CD4-positive, alpha-beta T cell (primary cell): ENCODE measurements at regions not wholly inside any gene's neighbourhood (a gene's known extent, or its start where the extent isn't known, plus 50 kb on each side); places are given as distances from the start of the nearest gene placed in this dataset.
A peak's percentile ranks its signal among the peaks of the same experiment; 100 is the strongest.

ENCODE experiments used
- ATAC-seq: fragments of 200-7000 bp; cut with Tn5 transposase; one replicate; pipeline ENCODE4 v1.10.0; 2022; ENCODE audit warnings: mild to moderate bottlenecking; ENCODE audit not compliant: poor library complexity
- CTCF ChIA-PET: fragments of 350-600 bp; sonication (Branson Sonifier 250); formaldehyde crosslinking; loops from one replicate; lab custom pipeline; 2021; ENCODE audit warnings: antibody characterized with exemption, inconsistent platforms; lab: Charles Lee
- POLR2A ChIA-PET: fragments of 350-600 bp; sonication (Branson Sonifier 250); formaldehyde crosslinking; loops from one replicate; lab custom pipeline; 2021; ENCODE audit warnings: antibody characterized with exemption, inconsistent platforms; lab: Charles Lee
- DNase-seq, 14 experiments: peaks; one replicate each; pipeline ENCODE4 v3.0.0-alpha.2; 2013 to 2020; ENCODE audit warnings: mixed read lengths in 2 of 14
- H3K27ac ChIP-seq, 2 donors: one replicate each; pipeline versions ENCODE4 v1.5.1 to v1.7.0; 2013; ENCODE audit warnings: low read length in 2 of 2, low read depth in 1 of 2, mild to moderate bottlenecking in 1 of 2
- H3K27me3 ChIP-seq, 2 experiments: 1 replicate in 1 of 2; 2 replicates in 1 of 2; pipeline versions ENCODE4 v1.6.1 to v1.7.0; 2013; ENCODE audit warnings: low read length in 2 of 2, control low read depth in 1 of 2, mild to moderate bottlenecking in 1 of 2, moderate library complexity in 1 of 2; ENCODE audit not compliant: insufficient read depth in 2 of 2, control insufficient read depth in 1 of 2
- H3K36me3 ChIP-seq: one replicate; pipeline ENCODE4 v1.6.1; 2013; ENCODE audit warnings: low read length, control low read depth; ENCODE audit not compliant: insufficient read depth
- H3K4me1 ChIP-seq: one replicate; pipeline ENCODE4 v1.6.1; 2013; ENCODE audit warnings: low read length, control low read depth; ENCODE audit not compliant: insufficient read depth
- H3K4me3 ChIP-seq: one replicate; pipeline ENCODE4 v1.5.1; 2013; ENCODE audit warnings: mild to moderate bottlenecking, low read length, moderate library complexity
- H3K9me3 ChIP-seq, 2 experiments: 1 replicate in 1 of 2; 2 replicates in 1 of 2; pipeline versions ENCODE4 v1.6.1 to v1.7.0; 2013; ENCODE audit warnings: low read length in 2 of 2, mild to moderate bottlenecking in 2 of 2, control low read depth in 1 of 2, moderate library complexity in 1 of 2; ENCODE audit not compliant: control insufficient read depth in 1 of 2, insufficient read depth in 1 of 2
- H3K27ac Mint-ChIP-seq: one replicate; pipeline ENCODE4 v1.8.0; 2020; ENCODE audit warnings: mixed read lengths
- H3K27me3 Mint-ChIP-seq: one replicate; pipeline ENCODE4 v1.8.0; 2021; ENCODE audit warnings: mixed read lengths
- H3K36me3 Mint-ChIP-seq: one replicate; pipeline ENCODE4 v1.8.0; 2021; ENCODE audit warnings: low read depth, mixed read lengths
- H3K4me1 Mint-ChIP-seq: one replicate; pipeline ENCODE4 v1.8.0; 2021; ENCODE audit warnings: low read depth, mixed read lengths
- H3K4me3 Mint-ChIP-seq: one replicate; pipeline ENCODE4 v1.8.0; 2020; ENCODE audit warnings: mild to moderate bottlenecking, mixed read lengths
- H3K9me3 Mint-ChIP-seq: one replicate; pipeline ENCODE4 v1.8.0; 2020; ENCODE audit warnings: mixed read lengths
- CTCF ChIP-seq: fragments of 200-600 bp; IDR thresholded peaks from one replicate; pipeline ENCODE4 v1.8.0; 2022; ENCODE audit warnings: antibody characterized with exemption, mild to moderate bottlenecking
- intact Hi-C, 2 experiments: fragments of 100-400 bp; cut with DNase I in 1 of 2; cut with micrococcal nuclease in 1 of 2; formaldehyde crosslinking; loops; one replicate each; pipeline versions ENCODE4 v1.15.1 to v1.9.0; 2023 to 2025; cut with DNase I, micrococcal nuclease

DNA sequence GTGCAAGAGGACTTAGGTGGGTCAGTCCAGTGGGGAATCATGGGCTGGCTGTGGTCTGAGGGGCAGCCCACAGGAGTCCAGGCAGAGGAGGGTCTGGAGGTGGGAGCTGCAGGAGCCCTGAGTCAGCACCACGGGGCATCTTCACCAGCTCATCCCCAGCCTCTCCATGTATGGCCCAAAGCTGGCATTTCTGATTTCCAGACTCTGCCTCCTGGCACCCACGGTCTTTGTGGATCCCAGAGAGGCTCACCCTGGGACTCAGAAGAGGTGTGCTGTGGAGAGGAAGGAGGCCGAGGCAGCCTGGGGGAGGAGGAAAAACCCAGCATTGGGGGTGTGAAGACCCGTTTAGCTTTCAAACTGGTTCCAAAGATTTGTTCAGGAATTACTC lies 64.5 kb upstream of the KLF13 start:
- no peak for DNase-seq
- TF ChIP-seq CTCF: no peak
- intact Hi-C loops: loop anchor here in 1 of 2 experiments (2.0 kb wide), 1 partner anchor 45 kb away; no protein-coding TSS in a partner anchor

DNA sequence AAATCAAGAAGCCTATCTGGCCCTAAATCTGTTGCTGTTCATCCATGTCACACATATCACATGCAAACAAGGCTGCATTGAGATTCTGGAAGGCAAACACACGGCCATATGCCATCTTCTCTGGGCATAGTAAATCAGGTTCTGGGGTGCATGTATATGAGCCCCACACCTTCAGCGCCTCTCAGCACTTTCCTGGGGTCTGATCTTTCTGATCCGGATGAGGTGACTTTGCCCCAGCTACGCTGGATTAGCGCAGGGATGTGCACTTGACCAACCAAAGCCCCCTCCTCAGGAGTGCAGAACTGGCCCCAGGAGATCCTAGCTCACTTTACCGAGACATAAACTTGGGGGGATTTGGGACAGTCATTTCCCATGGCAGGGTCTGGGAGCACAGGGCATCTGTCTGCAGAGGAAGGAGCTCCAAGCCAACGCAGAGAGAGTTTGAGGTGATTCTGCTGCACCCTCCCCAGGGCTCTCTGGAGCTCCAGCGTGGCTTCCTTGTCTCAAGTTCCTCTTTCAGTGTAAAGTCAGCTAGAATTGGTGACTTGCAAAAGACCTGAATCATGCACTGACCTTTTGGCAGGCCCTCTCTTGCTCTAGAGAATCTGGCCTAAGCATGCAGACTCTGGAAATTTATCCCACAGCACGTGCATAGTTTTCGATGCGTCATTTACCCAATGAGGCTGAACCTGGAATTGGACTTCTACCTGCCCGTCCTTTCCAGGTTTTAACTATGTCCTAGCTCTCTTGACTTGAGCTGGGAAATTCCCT lies 63.5 kb upstream of the KLF13 start:
- Mint-ChIP-seq H3K4me3 (peak overlapping the region; percentile 20), H3K27ac (peak overlapping the region; percentile 98), H3K9me3 (no peaks in the 10 kb centered on the region), H3K4me1 (peaks cover 87% of the 10 kb centered on the region), H3K27me3 (no peaks in the 10 kb centered on the region), H3K36me3 (no peaks in the 10 kb centered on the region)
- ChIA-PET POLR2A (interaction anchor here (0.6 to 11.2 kb wide), 17 partner anchors 9 to 172 kb away, joined by 3 to 234 read pairs (median 10); partner anchors contain the start of gene KLF13), CTCF (interaction anchor here (0.5 to 5.0 kb wide), 5 partner anchors 10 to 63 kb away, joined by 3 to 18 read pairs (median 3); partner anchors contain the start of gene KLF13)
- peak in 5 of 14 experiments; percentile 32 to 69 (median 48) for DNase-seq
- intact Hi-C loops: loop anchor here in 1 of 2 experiments (2.0 kb wide), 1 partner anchor 46 kb away; no protein-coding TSS in a partner anchor
- Histone ChIP-seq H3K4me3 (no peak overlapping the region), H3K27ac (peak overlapping the region; percentile 79 to 85), H3K27me3 (no peaks in the 10 kb centered on the region), H3K4me1 (peaks cover 76% of the 10 kb centered on the region), H3K9me3 (no peaks in the 10 kb centered on the region), H3K36me3 (no peaks in the 10 kb centered on the region)
- no peak for ATAC-seq
- TF ChIP-seq CTCF: no peak

More for the DNA sequence above, 64.5 kb upstream of the KLF13 start:
- peak overlapping the region; percentile 98 for H3K27ac Mint-ChIP-seq
- H3K4me1 ChIP-seq: peaks cover 69% of the 10 kb centered on the region
- H3K4me1 Mint-ChIP-seq: peaks cover 81% of the 10 kb centered on the region
- ATAC-seq: no peak
- no peaks in the 10 kb centered on the region for H3K9me3 ChIP-seq
- H3K27me3 Mint-ChIP-seq: no peaks in the 10 kb centered on the region
- no peak overlapping the region for H3K4me3 ChIP-seq
- CTCF ChIA-PET: interaction anchor here (5.0 kb wide), 1 partner anchor 47 kb away, joined by 18 read pairs; no protein-coding TSS in a partner anchor
- peak overlapping the region; percentile 45 for H3K4me3 Mint-ChIP-seq
- no peaks in the 10 kb centered on the region for H3K36me3 Mint-ChIP-seq
- H3K9me3 Mint-ChIP-seq: no peaks in the 10 kb centered on the region
- H3K27ac ChIP-seq: no peak overlapping the region
- POLR2A ChIA-PET: interaction anchor here (1.2 to 11.2 kb wide), 2 partner anchors 64 to 85 kb away, joined by 4 to 234 read pairs; partner anchors contain the start of gene KLF13
- H3K27me3 ChIP-seq: no peaks in the 10 kb centered on the region
- no peaks in the 10 kb centered on the region for H3K36me3 ChIP-seq

DNA sequence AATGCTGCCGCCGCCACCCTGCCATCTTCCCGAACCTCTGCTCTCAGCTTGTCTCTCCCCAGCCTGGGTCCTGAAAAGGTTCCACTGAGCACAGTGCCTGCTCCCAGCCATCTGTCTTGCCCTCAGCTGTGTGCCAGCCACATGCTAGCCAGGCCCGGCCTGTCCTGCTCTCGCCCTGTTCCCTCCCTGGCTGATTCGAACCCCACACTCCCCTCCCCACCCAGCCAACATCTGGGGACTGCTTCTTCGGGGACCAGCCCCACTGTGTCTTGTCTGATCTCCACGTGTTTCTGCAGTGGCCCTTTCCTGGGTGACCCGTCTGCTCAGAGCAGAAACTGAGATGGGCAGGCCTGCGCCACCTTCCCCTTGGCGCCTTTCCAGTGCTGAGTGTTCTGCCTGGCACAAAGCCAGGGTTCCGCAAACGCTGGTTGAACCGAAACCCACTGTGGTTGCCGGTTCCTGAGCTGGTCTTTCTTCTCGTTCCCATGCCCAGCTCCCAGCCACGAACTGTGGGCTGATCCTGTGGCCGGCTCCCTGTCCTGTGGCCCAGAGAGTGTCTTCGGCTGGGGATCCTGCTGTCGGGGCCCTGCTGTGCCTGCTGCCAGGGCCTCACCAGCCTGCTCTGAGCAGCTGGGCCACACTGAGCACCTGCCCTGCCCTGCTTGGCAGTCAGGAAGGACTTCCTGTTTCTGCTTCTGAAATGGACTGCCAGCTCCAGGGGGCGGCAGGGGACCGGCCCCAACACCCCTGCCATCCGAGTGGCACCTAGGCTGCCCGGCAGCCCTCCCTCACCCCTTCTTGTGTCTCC lies 62.7 kb upstream of the KLF13 start:
- CTCF ChIA-PET: interaction anchor here (0.5 to 5.0 kb wide), 5 partner anchors 11 to 62 kb away, joined by 3 to 18 read pairs (median 3); partner anchors contain the start of gene KLF13

More for the DNA sequence above, 62.7 kb upstream of the KLF13 start:
- Histone ChIP-seq H3K9me3 (no peaks in the 10 kb centered on the region), H3K4me3 (no peak overlapping the region), H3K36me3 (no peaks in the 10 kb centered on the region), H3K4me1 (peaks cover 84% of the 10 kb centered on the region), H3K27me3 (no peaks in the 10 kb centered on the region), H3K27ac (peak overlapping the region; percentile 79 to 85)
- Mint-ChIP-seq H3K4me1 (peaks cover 90% of the 10 kb centered on the region), H3K9me3 (no peaks in the 10 kb centered on the region), H3K4me3 (peak overlapping the region; percentile 72), H3K36me3 (no peaks in the 10 kb centered on the region), H3K27me3 (no peaks in the 10 kb centered on the region), H3K27ac (peak overlapping the region; percentile 98)
- POLR2A ChIA-PET: interaction anchor here (0.5 to 11.2 kb wide), 29 partner anchors 10 to 1878 kb away, joined by 3 to 234 read pairs (median 6); partner anchors contain the start of gene KLF13
- peak; percentile 67 to 90 (median 76) for DNase-seq
- intact Hi-C loops: loop anchor here (2.0 kb wide), 2 partner anchors 47 to 97 kb away; no protein-coding TSS in a partner anchor
- TF ChIP-seq CTCF: no peak
- ATAC-seq: peak; percentile 42
